WTC11 (cell line): ENCODE measurements at regions not wholly inside any gene's neighbourhood (a gene's known extent, or its start where the extent isn't known, plus 50 kb on each side); places are given as distances from the start of the nearest gene placed in this dataset.
"Not testable (repeated sequence)": the region's sequence is repeated elsewhere in the genome, so short reads cannot be mapped to it uniquely, and the experiment has no call there.

Source experiments
- ATAC-seq: fragments of 200-7000 bp; cut with Tn5 transposase; 2 replicates; pipeline ENCODE4 v1.10.0; 2021; ENCODE audit warnings: mild to moderate bottlenecking, moderate library complexity
- CTCF ChIA-PET: fragments of 300-600 bp; sonication (Branson Sonifier 250); formaldehyde crosslinking; loops from one replicate; lab custom pipeline; 2021; ENCODE audit warnings: antibody characterized with exemption; lab: Charles Lee
- POLR2A ChIA-PET: fragments of 350-600 bp; sonication (Branson Sonifier 250); formaldehyde crosslinking; loops from one replicate; lab custom pipeline; 2021; ENCODE audit warnings: antibody characterized with exemption; lab: Charles Lee
- DNase-seq: peaks from one replicate; pipeline ENCODE4 v3.0.0; 2021; ENCODE audit warnings: low spot score
- H3K27ac Mint-ChIP-seq: 2 replicates; pipeline ENCODE4 v1.8.0; 2021; ENCODE audit warnings: mixed read lengths
- H3K27me3 Mint-ChIP-seq: 2 replicates; pipeline ENCODE4 v1.8.0; 2021; ENCODE audit warnings: low read depth, mild to moderate bottlenecking, moderate library complexity, mixed read lengths
- H3K36me3 Mint-ChIP-seq: 2 replicates; pipeline ENCODE4 v1.8.0; 2021; ENCODE audit warnings: mixed read lengths
- H3K4me1 Mint-ChIP-seq: 2 replicates; pipeline ENCODE4 v1.8.0; 2022; ENCODE audit warnings: mixed read lengths
- H3K4me3 Mint-ChIP-seq: 2 replicates; pipeline ENCODE4 v1.8.0; 2021; ENCODE audit warnings: mild to moderate bottlenecking, moderate library complexity, mixed read lengths
- H3K9me3 Mint-ChIP-seq: 2 replicates; pipeline ENCODE4 v1.8.0; 2021; ENCODE audit warnings: mixed read lengths
- ATF1 ChIP-seq: sonication (generic); formaldehyde crosslinking; IDR thresholded peaks from 2 replicates; pipeline ENCODE4 v1.8.1; 2023; ENCODE audit warnings: mild to moderate bottlenecking, moderate library complexity, missing genetic modification reagents
- HMGA2 ChIP-seq: fragments of 250-450 bp; sonication (Bioruptor Pico); IDR thresholded peaks from 2 replicates; pipeline ENCODE4 v1.4.0; 2021; ENCODE audit warnings: mild to moderate bottlenecking, moderate library complexity
- IRF1 ChIP-seq: sonication (generic); formaldehyde crosslinking; IDR thresholded peaks from 2 replicates; pipeline ENCODE4 v1.8.0; 2023; ENCODE audit warnings: missing genetic modification reagents
- IRF2 ChIP-seq: sonication (generic); formaldehyde crosslinking; IDR thresholded peaks from 2 replicates; pipeline ENCODE4 v1.8.0; 2022; ENCODE audit warnings: low read depth, missing genetic modification reagents, borderline replicate concordance
- NFATC4 ChIP-seq: fragments of 250-450 bp; sonication (Bioruptor Pico); IDR thresholded peaks from 2 replicates; pipeline ENCODE4 v1.9.0; 2021; ENCODE audit warnings: mild to moderate bottlenecking
- PRRX2 ChIP-seq: fragments of 250-450 bp; sonication (Bioruptor Pico); IDR thresholded peaks from 2 replicates; pipeline ENCODE4 v1.8.0; 2021; ENCODE audit warnings: mild to moderate bottlenecking
- USF2 ChIP-seq: sonication (generic); formaldehyde crosslinking; IDR thresholded peaks from 2 replicates; pipeline ENCODE4 v1.8.1; 2023; ENCODE audit warnings: mild to moderate bottlenecking, missing genetic modification reagents, moderate library complexity
- ZNF121 ChIP-seq: sonication (generic); formaldehyde crosslinking; IDR thresholded peaks from 2 replicates; pipeline ENCODE4 v1.8.0; 2023; ENCODE audit warnings: missing genetic modification reagents
- ZNF138 ChIP-seq: sonication (generic); formaldehyde crosslinking; conservative IDR thresholded peaks from 2 replicates; pipeline ENCODE4 v1.8.1; 2022; ENCODE audit warnings: mild to moderate bottlenecking, moderate library complexity, missing genetic modification reagents
- ZNF219 ChIP-seq: sonication (generic); formaldehyde crosslinking; IDR thresholded peaks from 2 replicates; pipeline ENCODE4 v1.8.0; 2023; ENCODE audit warnings: missing genetic modification reagents, mild to moderate bottlenecking, borderline replicate concordance
- ZNF232 ChIP-seq: sonication (generic); formaldehyde crosslinking; IDR thresholded peaks from 2 replicates; pipeline ENCODE4 v1.8.0; 2022; ENCODE audit warnings: mild to moderate bottlenecking, missing genetic modification reagents
- ZNF263 ChIP-seq: sonication (generic); formaldehyde crosslinking; IDR thresholded peaks from 2 replicates; pipeline ENCODE4 v1.8.1; 2022; ENCODE audit warnings: low read depth, mild to moderate bottlenecking, moderate library complexity, missing genetic modification reagents
- ZNF396 ChIP-seq: fragments of 250-450 bp; sonication (Bioruptor Pico); IDR thresholded peaks from 2 replicates; pipeline ENCODE4 v1.8.0; 2021; ENCODE audit warnings: mild to moderate bottlenecking, moderate library complexity, borderline replicate concordance
- TF ChIP-seq, protein P1 (sequence below): sonication (generic); formaldehyde crosslinking; IDR thresholded peaks from 2 replicates; pipeline ENCODE4 v1.8.0; 2023; ENCODE audit warnings: missing genetic modification reagents, mild to moderate bottlenecking, borderline replicate concordance
- TF ChIP-seq, protein P2 (sequence below): fragments of 250-450 bp; sonication (Bioruptor Pico); IDR thresholded peaks from 2 replicates; pipeline ENCODE4 v1.9.0; 2021; ENCODE audit warnings: mild to moderate bottlenecking
- TF ChIP-seq, protein P3 (sequence below): fragments of 250-450 bp; sonication (Bioruptor Pico); IDR thresholded peaks from 2 replicates; pipeline ENCODE4 v1.9.0; 2021; ENCODE audit warnings: moderate library complexity, mild to moderate bottlenecking, inconsistent platforms, borderline replicate concordance
- TF ChIP-seq, protein P4 (sequence below): fragments of 250-450 bp; sonication (Bioruptor Pico); IDR thresholded peaks from 2 replicates; pipeline ENCODE4 v1.9.0; 2021; ENCODE audit warnings: mild to moderate bottlenecking

DNA sequence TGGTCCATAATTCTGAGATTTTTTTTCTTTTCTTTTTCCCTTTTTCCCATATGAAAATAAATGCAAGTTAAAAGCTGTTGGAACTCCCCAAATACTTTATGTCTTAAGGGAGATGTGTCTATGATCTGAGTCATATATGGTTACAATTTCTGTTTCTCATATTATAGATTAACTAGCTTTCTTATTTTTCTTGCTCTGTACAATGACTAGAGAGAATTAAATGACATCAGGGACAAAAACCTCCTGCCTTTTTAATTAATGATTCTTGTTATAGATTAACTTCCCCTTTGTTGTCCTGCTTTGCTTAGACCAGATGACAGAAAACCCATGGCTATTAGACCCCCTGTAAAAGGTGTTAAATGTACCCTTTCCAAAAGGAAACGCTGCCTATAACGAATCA, 643.9 kb upstream of the NXPH2 start:
- POLR2A ChIA-PET, result no interaction called here
- TF ChIP-seq PRRX2 (CRISPR knock-in tag) (no peak), IRF1 (CRISPR knock-in tag) (no peak), ZNF219 (CRISPR knock-in tag) (no peak), IRF2 (CRISPR knock-in tag) (no peak), ZNF263 (no peak), HMGA2 (no peak), NFATC4 (CRISPR knock-in tag) (no peak), USF2 (no peak), ZNF396 (CRISPR knock-in tag) (no peak)
- TF ChIP-seq, protein P1, sequence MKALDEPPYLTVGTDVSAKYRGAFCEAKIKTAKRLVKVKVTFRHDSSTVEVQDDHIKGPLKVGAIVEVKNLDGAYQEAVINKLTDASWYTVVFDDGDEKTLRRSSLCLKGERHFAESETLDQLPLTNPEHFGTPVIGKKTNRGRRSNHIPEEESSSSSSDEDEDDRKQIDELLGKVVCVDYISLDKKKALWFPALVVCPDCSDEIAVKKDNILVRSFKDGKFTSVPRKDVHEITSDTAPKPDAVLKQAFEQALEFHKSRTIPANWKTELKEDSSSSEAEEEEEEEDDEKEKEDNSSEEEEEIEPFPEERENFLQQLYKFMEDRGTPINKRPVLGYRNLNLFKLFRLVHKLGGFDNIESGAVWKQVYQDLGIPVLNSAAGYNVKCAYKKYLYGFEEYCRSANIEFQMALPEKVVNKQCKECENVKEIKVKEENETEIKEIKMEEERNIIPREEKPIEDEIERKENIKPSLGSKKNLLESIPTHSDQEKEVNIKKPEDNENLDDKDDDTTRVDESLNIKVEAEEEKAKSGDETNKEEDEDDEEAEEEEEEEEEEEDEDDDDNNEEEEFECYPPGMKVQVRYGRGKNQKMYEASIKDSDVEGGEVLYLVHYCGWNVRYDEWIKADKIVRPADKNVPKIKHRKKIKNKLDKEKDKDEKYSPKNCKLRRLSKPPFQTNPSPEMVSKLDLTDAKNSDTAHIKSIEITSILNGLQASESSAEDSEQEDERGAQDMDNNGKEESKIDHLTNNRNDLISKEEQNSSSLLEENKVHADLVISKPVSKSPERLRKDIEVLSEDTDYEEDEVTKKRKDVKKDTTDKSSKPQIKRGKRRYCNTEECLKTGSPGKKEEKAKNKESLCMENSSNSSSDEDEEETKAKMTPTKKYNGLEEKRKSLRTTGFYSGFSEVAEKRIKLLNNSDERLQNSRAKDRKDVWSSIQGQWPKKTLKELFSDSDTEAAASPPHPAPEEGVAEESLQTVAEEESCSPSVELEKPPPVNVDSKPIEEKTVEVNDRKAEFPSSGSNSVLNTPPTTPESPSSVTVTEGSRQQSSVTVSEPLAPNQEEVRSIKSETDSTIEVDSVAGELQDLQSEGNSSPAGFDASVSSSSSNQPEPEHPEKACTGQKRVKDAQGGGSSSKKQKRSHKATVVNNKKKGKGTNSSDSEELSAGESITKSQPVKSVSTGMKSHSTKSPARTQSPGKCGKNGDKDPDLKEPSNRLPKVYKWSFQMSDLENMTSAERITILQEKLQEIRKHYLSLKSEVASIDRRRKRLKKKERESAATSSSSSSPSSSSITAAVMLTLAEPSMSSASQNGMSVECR (CRISPR knock-in tag), result no peak
- TF ChIP-seq, protein P2, sequence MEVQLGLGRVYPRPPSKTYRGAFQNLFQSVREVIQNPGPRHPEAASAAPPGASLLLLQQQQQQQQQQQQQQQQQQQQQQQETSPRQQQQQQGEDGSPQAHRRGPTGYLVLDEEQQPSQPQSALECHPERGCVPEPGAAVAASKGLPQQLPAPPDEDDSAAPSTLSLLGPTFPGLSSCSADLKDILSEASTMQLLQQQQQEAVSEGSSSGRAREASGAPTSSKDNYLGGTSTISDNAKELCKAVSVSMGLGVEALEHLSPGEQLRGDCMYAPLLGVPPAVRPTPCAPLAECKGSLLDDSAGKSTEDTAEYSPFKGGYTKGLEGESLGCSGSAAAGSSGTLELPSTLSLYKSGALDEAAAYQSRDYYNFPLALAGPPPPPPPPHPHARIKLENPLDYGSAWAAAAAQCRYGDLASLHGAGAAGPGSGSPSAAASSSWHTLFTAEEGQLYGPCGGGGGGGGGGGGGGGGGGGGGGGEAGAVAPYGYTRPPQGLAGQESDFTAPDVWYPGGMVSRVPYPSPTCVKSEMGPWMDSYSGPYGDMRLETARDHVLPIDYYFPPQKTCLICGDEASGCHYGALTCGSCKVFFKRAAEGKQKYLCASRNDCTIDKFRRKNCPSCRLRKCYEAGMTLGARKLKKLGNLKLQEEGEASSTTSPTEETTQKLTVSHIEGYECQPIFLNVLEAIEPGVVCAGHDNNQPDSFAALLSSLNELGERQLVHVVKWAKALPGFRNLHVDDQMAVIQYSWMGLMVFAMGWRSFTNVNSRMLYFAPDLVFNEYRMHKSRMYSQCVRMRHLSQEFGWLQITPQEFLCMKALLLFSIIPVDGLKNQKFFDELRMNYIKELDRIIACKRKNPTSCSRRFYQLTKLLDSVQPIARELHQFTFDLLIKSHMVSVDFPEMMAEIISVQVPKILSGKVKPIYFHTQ (CRISPR knock-in tag), result no peak
- H3K9me3 Mint-ChIP-seq, result peaks cover 14% of the 10 kb centered on the region
- H3K27me3 Mint-ChIP-seq, result no peaks in the 10 kb centered on the region
- no peak overlapping the region for H3K27ac Mint-ChIP-seq
- no peaks in the 10 kb centered on the region for H3K36me3 Mint-ChIP-seq
- CTCF ChIA-PET, result no interaction called here
- H3K4me3 Mint-ChIP-seq, result no peak overlapping the region
- H3K4me1 Mint-ChIP-seq, result peaks cover 15% of the 10 kb centered on the region
- DNase-seq (no peak), ATAC-seq (no peak)

DNA sequence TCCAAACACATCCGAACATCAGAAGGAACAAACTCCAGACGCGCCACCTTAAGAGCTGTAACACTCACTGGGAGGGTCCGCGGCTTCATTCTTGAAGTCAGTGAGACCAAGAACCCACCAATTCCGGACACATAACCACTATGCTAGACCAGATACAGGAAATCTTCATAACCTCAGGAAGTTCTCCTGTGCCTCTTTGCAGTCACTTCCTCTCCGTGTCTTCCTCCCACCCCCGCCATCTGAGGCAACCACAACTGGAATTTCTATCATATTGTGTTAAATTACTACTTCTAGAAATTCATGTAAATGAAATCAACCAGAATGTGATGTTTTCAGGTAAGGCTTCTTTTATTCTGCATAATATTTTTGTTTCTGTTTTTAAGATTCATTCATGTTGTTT, 631.0 kb upstream of the NXPH2 start:
- Mint-ChIP-seq H3K4me3 (no peak overlapping the region), H3K27me3 (no peaks in the 10 kb centered on the region), H3K27ac (no peak overlapping the region), H3K4me1 (no peaks in the 10 kb centered on the region), H3K9me3 (peaks cover 21% of the 10 kb centered on the region)
- POLR2A ChIA-PET, result no interaction called here
- no peak for ATAC-seq
- no peak for DNase-seq
- TF ChIP-seq, protein P3, sequence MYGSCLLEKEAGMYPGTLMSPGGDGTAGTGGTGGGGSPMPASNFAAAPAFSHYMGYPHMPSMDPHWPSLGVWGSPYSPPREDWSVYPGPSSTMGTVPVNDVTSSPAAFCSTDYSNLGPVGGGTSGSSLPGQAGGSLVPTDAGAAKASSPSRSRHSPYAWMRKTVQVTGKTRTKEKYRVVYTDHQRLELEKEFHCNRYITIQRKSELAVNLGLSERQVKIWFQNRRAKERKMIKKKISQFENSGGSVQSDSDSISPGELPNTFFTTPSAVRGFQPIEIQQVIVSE, result no peak
- no peak for TF ChIP-seq NFATC4 (CRISPR knock-in tag)
- no peak for TF ChIP-seq ATF1
- TF ChIP-seq, protein P4, sequence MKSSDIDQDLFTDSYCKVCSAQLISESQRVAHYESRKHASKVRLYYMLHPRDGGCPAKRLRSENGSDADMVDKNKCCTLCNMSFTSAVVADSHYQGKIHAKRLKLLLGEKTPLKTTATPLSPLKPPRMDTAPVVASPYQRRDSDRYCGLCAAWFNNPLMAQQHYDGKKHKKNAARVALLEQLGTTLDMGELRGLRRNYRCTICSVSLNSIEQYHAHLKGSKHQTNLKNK (CRISPR knock-in tag), result no peak
- no peak for TF ChIP-seq ZNF138 (CRISPR knock-in tag)
- TF ChIP-seq ZNF232 (CRISPR knock-in tag), result no peak
- no peak for TF ChIP-seq ZNF121 (CRISPR knock-in tag)
- TF ChIP-seq, all 79 proteins: peak for 0
- CTCF ChIA-PET, result no interaction called here
- peaks cover 16% of the 10 kb centered on the region for H3K36me3 Mint-ChIP-seq

GRCh38 chr2:139410833-139411174, 630.6 kb upstream of the NXPH2 start:
- CTCF ChIA-PET, H3K4me3 Mint-ChIP-seq, DNase-seq, ATAC-seq, H3K4me1 Mint-ChIP-seq, H3K27ac Mint-ChIP-seq, POLR2A ChIA-PET, H3K27me3 Mint-ChIP-seq: not testable (repeated sequence)
- Mint-ChIP-seq H3K9me3 (peaks cover 21% of the 10 kb centered on the region), H3K36me3 (peaks cover 16% of the 10 kb centered on the region)

DNA sequence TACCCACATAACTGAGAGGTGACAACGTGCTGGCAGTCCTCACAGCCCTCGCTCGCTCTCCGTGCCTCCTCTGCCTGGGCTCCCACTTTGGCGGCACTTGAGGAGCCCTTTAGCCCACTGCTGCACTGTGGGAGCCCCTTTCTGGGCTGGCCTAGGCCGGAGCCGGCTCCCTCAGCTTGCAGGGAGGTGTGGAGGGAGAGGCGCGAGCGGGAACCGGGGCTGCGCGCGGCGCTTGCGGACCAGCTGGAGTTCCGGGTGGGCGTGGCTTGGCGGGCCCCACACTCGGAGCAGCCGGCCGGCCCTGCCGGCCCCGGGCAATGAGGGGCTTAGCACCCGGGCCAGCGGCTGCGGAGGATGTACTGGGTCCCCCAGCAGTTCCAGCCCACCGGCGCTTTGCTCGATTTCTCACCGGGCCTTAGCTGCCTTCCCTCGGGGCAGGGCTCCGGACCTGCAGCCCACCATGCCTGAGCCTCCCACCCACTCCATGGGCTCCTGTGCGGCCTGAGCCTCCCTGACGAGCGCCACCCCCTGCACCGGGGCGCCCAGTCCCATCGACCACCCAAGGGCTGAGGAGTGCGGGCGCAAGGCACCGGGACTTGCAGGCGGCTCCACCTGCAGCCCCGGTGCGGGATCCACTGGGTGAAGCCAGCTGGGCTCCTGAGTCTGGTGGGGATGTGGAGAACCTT, 630.1 kb upstream of the NXPH2 start:
- POLR2A ChIA-PET, DNase-seq, CTCF ChIA-PET, H3K4me1 Mint-ChIP-seq, ATAC-seq, H3K27ac Mint-ChIP-seq, H3K4me3 Mint-ChIP-seq, H3K27me3 Mint-ChIP-seq: not testable (repeated sequence)
- Mint-ChIP-seq H3K9me3 (peaks cover 19% of the 10 kb centered on the region), H3K36me3 (peaks cover 14% of the 10 kb centered on the region)
